GM13976 (cell line): ENCODE measurements at regions not wholly inside any gene's neighbourhood (a gene's known extent, or its start where the extent isn't known, plus 50 kb on each side); places are given as distances from the start of the nearest gene placed in this dataset.

Experiments
- DNase-seq: peaks from one replicate; pipeline ENCODE4 v3.0.0; 2012; ENCODE audit warnings: low spot score
- in situ Hi-C: fragments of 300-500 bp; cut with MboI; formaldehyde crosslinking; loops from one replicate; pipeline ENCODE4 v1.12.0; 2022; ENCODE audit warnings: low sequenced_read_pairs, mixed read lengths, inconsistent platforms; ENCODE audit not compliant: unreplicated experiment
- TF ChIP-seq, protein P1 (sequence below): IDR thresholded peaks from 2 replicates; pipeline ENCODE4 v1.5.1; 2012; ENCODE audit warnings: borderline replicate concordance, mild to moderate bottlenecking; ENCODE audit not compliant: insufficient read depth; ENCODE audit errors: extremely low read depth, missing control alignments, control extremely low read depth

DNA sequence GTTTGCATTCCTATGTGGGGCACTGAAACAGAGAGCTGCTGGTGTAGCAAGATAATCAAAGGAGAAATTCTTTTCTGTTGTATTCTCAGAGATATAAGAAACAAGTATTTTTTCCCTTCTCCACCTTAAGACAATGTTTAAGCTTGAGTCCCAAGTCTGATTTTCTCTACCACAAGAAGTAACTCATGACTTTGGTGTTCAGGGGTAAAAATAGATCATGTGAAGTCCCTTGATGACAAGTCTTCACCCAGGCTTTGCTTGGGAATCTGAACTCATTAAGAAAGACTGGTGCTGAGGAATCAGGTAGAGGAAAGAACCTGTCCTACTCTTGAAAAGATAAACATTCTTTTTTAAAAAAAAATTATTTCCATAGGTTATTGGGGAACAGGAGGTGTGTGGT lies 205.6 kb downstream of the ALDH8A1 start:
- DNase-seq: no peak
- TF ChIP-seq, protein P1, sequence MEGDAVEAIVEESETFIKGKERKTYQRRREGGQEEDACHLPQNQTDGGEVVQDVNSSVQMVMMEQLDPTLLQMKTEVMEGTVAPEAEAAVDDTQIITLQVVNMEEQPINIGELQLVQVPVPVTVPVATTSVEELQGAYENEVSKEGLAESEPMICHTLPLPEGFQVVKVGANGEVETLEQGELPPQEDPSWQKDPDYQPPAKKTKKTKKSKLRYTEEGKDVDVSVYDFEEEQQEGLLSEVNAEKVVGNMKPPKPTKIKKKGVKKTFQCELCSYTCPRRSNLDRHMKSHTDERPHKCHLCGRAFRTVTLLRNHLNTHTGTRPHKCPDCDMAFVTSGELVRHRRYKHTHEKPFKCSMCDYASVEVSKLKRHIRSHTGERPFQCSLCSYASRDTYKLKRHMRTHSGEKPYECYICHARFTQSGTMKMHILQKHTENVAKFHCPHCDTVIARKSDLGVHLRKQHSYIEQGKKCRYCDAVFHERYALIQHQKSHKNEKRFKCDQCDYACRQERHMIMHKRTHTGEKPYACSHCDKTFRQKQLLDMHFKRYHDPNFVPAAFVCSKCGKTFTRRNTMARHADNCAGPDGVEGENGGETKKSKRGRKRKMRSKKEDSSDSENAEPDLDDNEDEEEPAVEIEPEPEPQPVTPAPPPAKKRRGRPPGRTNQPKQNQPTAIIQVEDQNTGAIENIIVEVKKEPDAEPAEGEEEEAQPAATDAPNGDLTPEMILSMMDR: no peak
- in situ Hi-C loops: no loop called here

DNA sequence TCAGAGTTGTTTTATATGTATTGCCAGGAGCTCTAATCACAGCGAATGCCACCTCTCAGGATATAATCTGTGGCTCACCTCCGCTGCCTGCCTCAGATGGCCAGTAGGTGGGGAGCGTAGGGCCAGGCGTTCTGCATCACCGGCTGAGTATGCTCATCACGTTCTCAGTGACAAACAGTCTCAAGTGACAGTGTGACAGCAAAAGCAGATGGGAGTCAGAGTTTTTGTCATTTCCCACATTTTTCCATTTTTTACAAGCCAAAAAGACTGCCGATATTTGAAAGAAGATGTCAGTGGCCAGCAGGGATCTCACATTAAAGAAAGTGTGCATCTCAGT lies 208.7 kb downstream of the ALDH8A1 start:
- TF ChIP-seq, protein P1: no peak
- in situ Hi-C loops: no loop called here
- no peak for DNase-seq

- TF ChIP-seq, protein P1: no peak
- in situ Hi-C loops: no loop called here
- DNase-seq: no peak
Measured at GRCh38 chr6:134740473-134741199, 209.3 kb downstream of the ALDH8A1 start.

GRCh38 chr6:134740027-134740373 lies 209.9 kb downstream of the ALDH8A1 start:
- TF ChIP-seq, protein P1: no peak
- no peak for DNase-seq
- in situ Hi-C loops: no loop called here

- DNase-seq: no peak
- in situ Hi-C loops: no loop called here
- TF ChIP-seq, protein P1: no peak
Measured at GRCh38 chr6:134739299-134740026, 210.4 kb downstream of the ALDH8A1 start.

GRCh38 chr6:134738211-134738885 lies 211.6 kb downstream of the ALDH8A1 start:
- in situ Hi-C loops: no loop called here
- no peak for DNase-seq
- TF ChIP-seq, protein P1: no peak
